HepG2 (cell line): ENCODE measurements at regions not wholly inside any gene's neighbourhood (a gene's known extent, or its start where the extent isn't known, plus 50 kb on each side); places are given as distances from the start of the nearest gene placed in this dataset.

Experiments used
- NR3C1 ChIP-seq: sonication (generic); formaldehyde crosslinking; IDR thresholded peaks from 2 replicates; pipeline ENCODE4 v1.4.0; 2020; ENCODE audit warnings: missing genetic modification reagents
- POLR2A ChIP-seq, 2 experiments: IDR thresholded peaks; 2 replicates each; pipeline ENCODE4 v1.6.1; 2011; ENCODE audit warnings: low read depth in 2 of 2, low read length in 2 of 2, mild to moderate bottlenecking in 1 of 2, moderate library complexity in 1 of 2; ENCODE audit not compliant: insufficient read depth in 1 of 2
- PRPF4 ChIP-seq: fragments of 200-400 bp; formaldehyde crosslinking; IDR thresholded peaks from 2 replicates; pipeline ENCODE4 v1.6.1; 2016; ENCODE audit warnings: low read length, low read depth; ENCODE audit not compliant: poor library complexity, severe bottlenecking
- TGIF2 ChIP-seq: IDR thresholded peaks from 2 replicates; pipeline ENCODE4 v1.6.1; 2016; ENCODE audit warnings: control low read depth, missing compliant biosample characterization
- THAP7 ChIP-seq: sonication (generic); formaldehyde crosslinking; IDR thresholded peaks from 2 replicates; pipeline ENCODE4 v1.8.1; 2023; ENCODE audit warnings: mild to moderate bottlenecking, missing genetic modification reagents
- UBTF ChIP-seq: sonication (generic); formaldehyde crosslinking; IDR thresholded peaks from 2 replicates; pipeline ENCODE4 v1.4.0; 2020; ENCODE audit warnings: mild to moderate bottlenecking, missing genetic modification reagents
- ZNF292 ChIP-seq: sonication (generic); formaldehyde crosslinking; IDR thresholded peaks from 2 replicates; pipeline ENCODE4 v1.8.1; 2022; ENCODE audit warnings: mild to moderate bottlenecking, low read depth, missing genetic modification reagents, borderline replicate concordance
- ZNF431 ChIP-seq: sonication (generic); formaldehyde crosslinking; IDR thresholded peaks from 2 replicates; pipeline ENCODE4 v1.9.0; 2022; ENCODE audit warnings: missing genetic modification reagents, low read depth, mild to moderate bottlenecking, borderline replicate concordance

DNA sequence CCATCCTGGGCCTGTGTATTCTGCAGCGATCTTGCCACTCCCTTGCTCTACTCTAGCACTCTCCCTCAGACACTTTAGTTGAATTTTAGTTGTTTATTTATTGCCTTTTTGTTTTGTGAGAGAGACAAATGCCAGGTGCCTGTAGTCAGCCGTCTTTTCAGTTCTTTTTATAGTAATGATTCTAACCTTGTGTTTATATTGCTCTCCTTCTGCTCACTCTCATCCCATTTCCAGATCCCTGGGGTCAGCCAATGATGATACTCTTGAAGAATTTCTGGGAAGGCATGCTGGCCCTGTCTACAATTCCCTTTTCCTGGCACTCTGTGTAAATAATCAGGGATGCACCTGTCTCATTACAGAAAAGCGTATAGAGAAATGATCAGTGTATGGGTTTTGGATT lies 334.1 kb upstream of the MIS18BP1 start:
- TF ChIP-seq POLR2A (IDR thresholded peaks at IDR 0.05; ENCODE audit: insufficient read depth in 1 of 2, low read depth in 2 of 2, low read length in 2 of 2), result no peak
- TF ChIP-seq PRPF4, result no peak
- no peak for TF ChIP-seq NR3C1 (CRISPR knock-in tag)
- no peak for TF ChIP-seq ZNF431 (CRISPR knock-in tag)
- TF ChIP-seq ZNF292 (CRISPR knock-in tag), result no peak
- TF ChIP-seq TGIF2 (CRISPR knock-in tag), result no peak
- TF ChIP-seq THAP7, result no peak
- TF ChIP-seq UBTF (CRISPR knock-in tag), result no peak
